SJCRH30 (cell line): ENCODE measurements at regions not wholly inside any gene's neighbourhood (a gene's known extent, or its start where the extent isn't known, plus 50 kb on each side); places are given as distances from the start of the nearest gene placed in this dataset.

ENCODE experiments used
- DNase-seq, 2 experiments: peaks; one replicate each; pipeline ENCODE4 v3.0.0-alpha.2; 2015 to 2020
- H3K27ac ChIP-seq: fragments of 250-450 bp; sonication (Bioruptor Pico); 2 replicates; pipeline ENCODE4 v1.5.1; 2020; ENCODE audit warnings: mild to moderate bottlenecking, moderate library complexity
- H3K27me3 ChIP-seq: fragments of 250-450 bp; sonication (Bioruptor Pico); 2 replicates; pipeline ENCODE4 v1.5.1; 2020; ENCODE audit warnings: mild to moderate bottlenecking, moderate library complexity
- H3K36me3 ChIP-seq: fragments of 250-450 bp; sonication (Bioruptor Pico); 2 replicates; pipeline ENCODE4 v1.5.1; 2020; ENCODE audit warnings: mild to moderate bottlenecking, moderate library complexity
- H3K4me1 ChIP-seq: fragments of 250-450 bp; sonication (Bioruptor Pico); 2 replicates; pipeline ENCODE4 v1.5.1; 2020; ENCODE audit warnings: mild to moderate bottlenecking, moderate library complexity
- H3K4me3 ChIP-seq: fragments of 250-450 bp; sonication (Bioruptor Pico); 2 replicates; pipeline ENCODE4 v1.5.1; 2020; ENCODE audit warnings: mild to moderate bottlenecking, moderate library complexity
- H3K9me3 ChIP-seq: fragments of 250-450 bp; sonication (Bioruptor Pico); replicated peaks from 2 replicates; pipeline ENCODE4 v1.5.1; 2020; ENCODE audit warnings: mild to moderate bottlenecking, moderate library complexity

- Histone ChIP-seq H3K4me1 (no peaks in the 10 kb centered on the region), H3K36me3 (peaks cover 58% of the 10 kb centered on the region), H3K27ac (no peak overlapping the region), H3K4me3 (no peak overlapping the region), H3K27me3 (no peaks in the 10 kb centered on the region), H3K9me3 (no peaks in the 10 kb centered on the region)
- DNase-seq, result no peak
Measured at GRCh38 chr22:25358421-25359170, 139.2 kb downstream of the CRYBB2 start.

- H3K27me3 ChIP-seq, result no peaks in the 10 kb centered on the region
- no peak overlapping the region for H3K27ac ChIP-seq
- no peaks in the 10 kb centered on the region for H3K9me3 ChIP-seq
- peaks cover 47% of the 10 kb centered on the region for H3K36me3 ChIP-seq
- DNase-seq, result no peak
- H3K4me3 ChIP-seq, result no peak overlapping the region
- H3K4me1 ChIP-seq, result no peaks in the 10 kb centered on the region
Measured at GRCh38 chr22:25359601-25360261, 140.3 kb downstream of the CRYBB2 start.

DNA sequence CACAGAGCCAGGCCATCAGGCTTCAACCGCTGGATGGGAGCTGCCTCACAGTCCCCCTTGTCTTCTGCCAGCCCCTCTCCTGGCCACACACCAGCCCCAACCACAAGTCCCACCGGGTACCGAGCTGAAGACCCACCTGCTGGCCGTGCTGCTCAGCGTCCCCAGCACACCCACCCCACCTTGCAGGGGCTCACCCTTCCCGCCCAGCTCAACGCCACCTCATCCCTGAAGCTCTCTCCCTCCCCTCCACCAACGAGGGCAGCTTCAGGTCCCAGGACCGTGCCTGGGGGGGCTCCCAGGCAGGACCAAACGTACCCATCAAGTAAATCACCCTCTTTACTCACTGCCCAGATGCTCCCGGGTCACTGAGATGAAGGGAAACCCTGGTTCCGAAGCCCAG is 141.0 kb downstream of the CRYBB2 start:
- no peak for DNase-seq
- H3K4me1 ChIP-seq, result no peaks in the 10 kb centered on the region
- H3K27ac ChIP-seq, result no peak overlapping the region
- no peaks in the 10 kb centered on the region for H3K9me3 ChIP-seq
- H3K4me3 ChIP-seq, result no peak overlapping the region
- H3K27me3 ChIP-seq, result no peaks in the 10 kb centered on the region
- H3K36me3 ChIP-seq, result peaks cover 40% of the 10 kb centered on the region

DNA sequence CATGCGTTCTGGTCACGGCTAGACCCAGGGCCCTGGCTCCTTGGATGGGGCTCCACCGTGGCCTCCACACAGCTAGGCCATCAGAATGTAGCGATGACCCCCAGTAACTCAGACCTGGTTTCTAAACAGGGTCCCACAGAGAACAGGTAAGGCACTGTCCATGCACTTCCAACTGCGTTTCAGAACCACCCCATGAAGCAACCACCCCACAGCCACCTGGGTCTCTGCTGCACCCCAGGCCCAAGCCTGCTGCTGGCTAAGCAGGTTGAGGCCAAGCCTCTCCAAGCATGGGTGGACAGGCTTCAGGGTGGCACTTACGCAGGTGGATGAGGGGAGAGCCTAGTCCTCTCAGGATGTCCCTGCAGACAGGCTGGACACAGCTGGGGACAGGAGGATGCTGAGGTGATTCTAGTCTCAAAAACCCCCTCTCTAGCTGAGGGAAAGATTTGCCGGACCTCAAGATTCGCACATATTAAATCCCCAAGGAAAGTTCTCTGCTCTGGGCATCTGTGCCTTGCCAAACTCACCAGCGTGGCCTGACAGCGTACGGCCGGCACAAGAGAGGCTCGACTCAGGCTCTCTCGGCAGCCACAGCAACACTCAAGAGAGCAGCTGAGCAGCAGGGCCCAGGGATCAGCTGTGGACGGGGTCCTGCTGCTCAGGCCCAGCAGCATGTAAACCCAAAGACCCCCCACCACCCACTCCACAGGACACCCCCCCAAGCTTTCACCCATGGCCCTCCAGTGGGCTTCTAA is 141.6 kb downstream of the CRYBB2 start:
- no peak for DNase-seq
- Histone ChIP-seq H3K9me3 (no peaks in the 10 kb centered on the region), H3K27me3 (no peaks in the 10 kb centered on the region), H3K4me3 (no peak overlapping the region), H3K36me3 (peaks cover 39% of the 10 kb centered on the region), H3K4me1 (no peaks in the 10 kb centered on the region), H3K27ac (no peak overlapping the region)

GRCh38 chr22:25361899-25362214 is 142.4 kb downstream of the CRYBB2 start:
- H3K4me3 ChIP-seq, result no peak overlapping the region
- DNase-seq, result no peak
- H3K9me3 ChIP-seq, result no peaks in the 10 kb centered on the region
- peaks cover 34% of the 10 kb centered on the region for H3K36me3 ChIP-seq
- H3K27me3 ChIP-seq, result no peaks in the 10 kb centered on the region
- H3K4me1 ChIP-seq, result no peaks in the 10 kb centered on the region
- H3K27ac ChIP-seq, result no peak overlapping the region

DNA sequence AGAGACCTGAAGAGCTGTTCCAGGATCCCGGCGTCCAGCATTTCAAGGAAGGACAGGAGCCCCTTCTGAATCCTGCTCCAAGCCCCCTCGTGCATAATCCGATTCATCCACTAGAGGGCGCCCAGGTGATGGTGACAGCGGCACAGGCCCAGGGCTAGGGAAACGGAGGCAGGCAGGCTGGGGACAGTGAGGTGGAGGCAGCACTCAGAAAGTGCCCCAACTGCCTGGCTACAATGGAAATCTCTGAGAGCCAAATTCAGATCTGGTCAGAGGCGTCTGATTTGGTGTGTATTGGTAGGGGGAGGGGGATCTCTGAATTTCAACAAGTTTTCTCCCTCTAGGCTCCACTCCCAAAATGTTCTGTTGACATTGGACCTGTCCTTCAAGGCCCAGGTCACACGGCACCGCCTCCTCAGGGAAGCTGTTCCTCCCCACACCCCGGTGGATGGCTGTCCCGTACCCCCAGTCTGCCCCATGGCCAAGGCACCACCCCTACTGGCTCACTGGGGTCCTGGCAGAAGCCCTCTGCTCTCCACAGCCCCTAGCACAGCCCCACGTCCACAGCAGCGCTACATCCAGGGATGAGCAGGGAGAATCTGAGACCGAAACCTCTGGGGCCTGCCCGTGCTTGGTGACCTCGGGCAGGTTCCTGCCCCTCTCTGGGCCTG is 142.9 kb downstream of the CRYBB2 start:
- Histone ChIP-seq H3K27me3 (no peaks in the 10 kb centered on the region), H3K4me3 (no peak overlapping the region), H3K4me1 (no peaks in the 10 kb centered on the region), H3K27ac (no peak overlapping the region), H3K36me3 (peaks cover 29% of the 10 kb centered on the region), H3K9me3 (no peaks in the 10 kb centered on the region)
- peak; percentile 78 to 88 for DNase-seq

- no peaks in the 10 kb centered on the region for H3K9me3 ChIP-seq
Measured at GRCh38 chr22:25362883-25363240, 143.4 kb downstream of the CRYBB2 start.

GRCh38 chr22:25363474-25363873 is 144.0 kb downstream of the CRYBB2 start:
- Histone ChIP-seq H3K27me3 (no peaks in the 10 kb centered on the region), H3K9me3 (no peaks in the 10 kb centered on the region), H3K4me3 (no peak overlapping the region), H3K4me1 (no peaks in the 10 kb centered on the region), H3K36me3 (peaks cover 28% of the 10 kb centered on the region), H3K27ac (no peak overlapping the region)
- no peak for DNase-seq

More at GRCh38 chr22:25362883-25363240, 143.4 kb downstream of the CRYBB2 start:
- no peaks in the 10 kb centered on the region for H3K4me1 ChIP-seq
- H3K4me3 ChIP-seq, result no peak overlapping the region
- H3K36me3 ChIP-seq, result peaks cover 32% of the 10 kb centered on the region
- no peak overlapping the region for H3K27ac ChIP-seq
- no peaks in the 10 kb centered on the region for H3K27me3 ChIP-seq
- no peak for DNase-seq

GRCh38 chr22:25364281-25364680 is 144.8 kb downstream of the CRYBB2 start:
- H3K27me3 ChIP-seq, result no peaks in the 10 kb centered on the region
- no peak for DNase-seq
- H3K9me3 ChIP-seq, result no peaks in the 10 kb centered on the region
- H3K4me1 ChIP-seq, result peaks cover 3% of the 10 kb centered on the region; the same call in 1 of the 2 replicates
- peaks cover 20% of the 10 kb centered on the region for H3K36me3 ChIP-seq
- H3K27ac ChIP-seq, result no peak overlapping the region
- H3K4me3 ChIP-seq, result no peak overlapping the region

GRCh38 chr22:25364736-25365241 is 145.3 kb downstream of the CRYBB2 start:
- no peaks in the 10 kb centered on the region for H3K9me3 ChIP-seq
- H3K27me3 ChIP-seq, result no peaks in the 10 kb centered on the region
- H3K4me1 ChIP-seq, result peaks cover 3% of the 10 kb centered on the region; the same call in 1 of the 2 replicates
- peaks cover 14% of the 10 kb centered on the region for H3K36me3 ChIP-seq
- no peak overlapping the region for H3K4me3 ChIP-seq
- no peak overlapping the region for H3K27ac ChIP-seq
- no peak for DNase-seq

DNA sequence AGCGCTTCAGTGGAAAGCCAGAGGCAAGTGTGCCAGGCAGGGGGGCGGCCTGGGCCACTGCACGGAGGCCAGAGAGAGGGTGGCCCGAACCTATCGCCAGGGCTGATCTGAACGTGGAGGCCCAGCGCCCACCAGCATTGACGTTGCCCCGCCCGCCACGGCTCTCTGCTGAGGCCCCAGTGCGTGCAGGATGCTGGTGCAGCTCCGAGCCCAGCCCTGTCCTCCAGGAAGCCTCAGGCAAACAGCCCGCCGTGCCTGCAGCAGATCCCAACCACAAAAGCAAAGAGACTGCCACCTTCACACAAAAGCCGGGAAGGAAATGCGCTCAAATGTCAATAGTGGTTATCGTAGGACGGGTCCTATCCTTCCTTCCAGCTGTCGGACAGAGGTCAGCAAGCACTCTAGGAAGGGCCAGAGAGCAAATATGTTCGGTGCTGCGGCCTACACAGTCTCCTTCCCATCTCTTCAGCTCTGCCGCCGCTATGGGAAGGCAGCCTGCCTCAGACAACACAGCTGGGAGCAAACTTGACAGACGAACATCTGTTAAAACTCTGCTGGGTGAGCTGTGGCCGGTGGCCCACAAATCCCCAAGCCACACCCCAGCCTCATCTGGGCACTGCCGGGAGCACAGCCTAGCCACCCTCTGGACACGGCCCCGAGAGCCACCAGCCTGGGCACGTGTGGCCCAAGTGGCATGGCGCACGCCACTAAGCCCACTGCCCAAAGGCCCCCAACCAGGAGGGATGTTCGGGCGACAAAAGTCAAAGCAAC is 146.2 kb downstream of the CRYBB2 start:
- H3K9me3 ChIP-seq, result no peaks in the 10 kb centered on the region
- no peak for DNase-seq
- H3K4me1 ChIP-seq, result peaks cover 3% of the 10 kb centered on the region; the same call in 1 of the 2 replicates
- no peaks in the 10 kb centered on the region for H3K27me3 ChIP-seq
- no peak overlapping the region for H3K4me3 ChIP-seq
- peaks cover 14% of the 10 kb centered on the region for H3K36me3 ChIP-seq
- H3K27ac ChIP-seq, result no peak overlapping the region

GRCh38 chr22:25366408-25366807 is 147.0 kb downstream of the CRYBB2 start:
- peaks cover 3% of the 10 kb centered on the region; the same call in 1 of the 2 replicates for H3K4me1 ChIP-seq

DNA sequence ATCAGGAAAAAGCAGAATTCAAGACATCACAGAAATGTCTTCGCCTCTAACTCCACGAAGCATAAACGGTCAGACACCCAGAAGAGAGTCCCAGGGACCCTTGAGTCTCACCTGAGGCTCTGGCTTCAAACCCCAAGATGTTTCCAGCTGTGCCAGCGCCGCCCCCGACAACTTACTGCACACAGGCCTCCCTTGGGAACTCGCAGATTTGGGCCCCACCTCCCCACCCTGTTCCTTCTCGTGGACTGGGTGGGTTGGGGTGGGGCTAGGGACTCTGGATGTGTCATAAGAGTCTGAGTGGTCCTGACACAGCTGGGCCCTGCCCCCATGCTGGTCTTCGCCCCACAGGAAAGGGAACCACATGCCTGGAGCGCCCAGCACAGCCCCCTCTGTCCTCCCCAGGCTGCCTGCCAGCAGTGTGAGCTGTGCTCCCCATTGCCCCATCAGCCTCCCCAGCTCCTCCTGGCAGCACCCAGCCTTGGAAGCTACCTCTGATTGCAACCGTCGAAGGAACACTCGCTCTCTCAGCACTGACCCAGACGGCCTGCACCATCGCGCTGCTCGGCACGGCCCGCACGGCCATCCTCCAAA is 147.5 kb downstream of the CRYBB2 start:
- Histone ChIP-seq H3K9me3 (no peaks in the 10 kb centered on the region), H3K36me3 (peaks cover 12% of the 10 kb centered on the region), H3K27ac (no peak overlapping the region), H3K27me3 (no peaks in the 10 kb centered on the region), H3K4me3 (no peak overlapping the region), H3K4me1 (peaks cover 3% of the 10 kb centered on the region; the same call in 1 of the 2 replicates)
- DNase-seq, result no peak

More at GRCh38 chr22:25366408-25366807, 147.0 kb downstream of the CRYBB2 start:
- no peaks in the 10 kb centered on the region for H3K27me3 ChIP-seq
- H3K4me3 ChIP-seq, result no peak overlapping the region
- H3K9me3 ChIP-seq, result no peaks in the 10 kb centered on the region
- DNase-seq, result no peak
- peaks cover 14% of the 10 kb centered on the region for H3K36me3 ChIP-seq
- no peak overlapping the region for H3K27ac ChIP-seq

- no peak for DNase-seq
- Histone ChIP-seq H3K9me3 (no peaks in the 10 kb centered on the region), H3K36me3 (peaks cover 12% of the 10 kb centered on the region), H3K4me1 (peaks cover 3% of the 10 kb centered on the region; the same call in 1 of the 2 replicates), H3K4me3 (no peak overlapping the region), H3K27me3 (no peaks in the 10 kb centered on the region), H3K27ac (no peak overlapping the region)
Measured at GRCh38 chr22:25367756-25368155, 148.3 kb downstream of the CRYBB2 start.
